ENCODE measurements at regions not wholly inside any gene's neighbourhood (a gene's known extent, or its start where the extent isn't known, plus 50 kb on each side); places are given as distances from the start of the nearest gene placed in this dataset.

- intact Hi-C loops (cut with DNase I; ENCODE audit: low total_unique reads) = no loop called here
- TF ChIP-seq POLR2A (IDR thresholded peaks at IDR 0.05) (no peak), EP300 (IDR thresholded peaks at IDR 0.05) (no peak)
- no peak overlapping the region for H3K27ac ChIP-seq
- no peak for DNase-seq
- H3K9me3 ChIP-seq = no peaks in the 10 kb centered on the region
- WGBS, 5 donors = 28 to 53% (median 50%) methylated on average over 3 of the region's 3 CpGs
- no peak overlapping the region for H3K4me3 ChIP-seq
- H3K27me3 ChIP-seq = no peaks in the 10 kb centered on the region
- no peaks in the 10 kb centered on the region for H3K4me1 ChIP-seq
- H3K36me3 ChIP-seq = no peaks in the 10 kb centered on the region
Measured at GRCh38 chr1:115912116-115912515, 64.2 kb upstream of the SLC22A15 start.

GRCh38 chr1:115922801-115923200 lies 53.5 kb upstream of the SLC22A15 start:
- Histone ChIP-seq H3K27ac (no peak overlapping the region), H3K9me3 (no peaks in the 10 kb centered on the region), H3K4me1 (peaks cover 0 to 8% (median 0%) of the 10 kb centered on the region in 4 donors), H3K36me3 (no peaks in the 10 kb centered on the region), H3K27me3 (no peaks in the 10 kb centered on the region), H3K4me3 (no peak overlapping the region)
- DNase-seq = no peak
- 67 to 86% (median 75%) methylated on average over 6 of the region's 6 CpGs for WGBS, 5 donors
- intact Hi-C loops (cut with DNase I; ENCODE audit: low total_unique reads) = no loop called here
- no peak for TF ChIP-seq EP300 (IDR thresholded peaks at IDR 0.05)
- no peak for TF ChIP-seq CTCF (IDR thresholded peaks at IDR 0.05)
- no peak for TF ChIP-seq POLR2A (IDR thresholded peaks at IDR 0.05)
- TF ChIP-seq POLR2AphosphoS5 (IDR thresholded peaks at IDR 0.05) = no peak

- Histone ChIP-seq H3K27me3 (no peaks in the 10 kb centered on the region), H3K4me3 (no peak overlapping the region), H3K9me3 (no peaks in the 10 kb centered on the region), H3K27ac (no peak overlapping the region), H3K4me1 (peaks cover 0 to 9% (median 0%) of the 10 kb centered on the region in 4 donors), H3K36me3 (no peaks in the 10 kb centered on the region)
- WGBS, 5 donors = 59 to 67% (median 61%) methylated on average over 5 of the region's 5 CpGs
- DNase-seq = no peak
- TF ChIP-seq POLR2AphosphoS5 (IDR thresholded peaks at IDR 0.05) (no peak), EP300 (IDR thresholded peaks at IDR 0.05) (no peak), POLR2A (IDR thresholded peaks at IDR 0.05) (no peak), CTCF (IDR thresholded peaks at IDR 0.05) (no peak)
- intact Hi-C loops (cut with DNase I; ENCODE audit: low total_unique reads) = no loop called here
Measured at GRCh38 chr1:115924770-115925169, 51.5 kb upstream of the SLC22A15 start.

- 66 to 91% (median 86%) methylated on average over 6 of the region's 6 CpGs for WGBS, 5 donors
- H3K4me3 ChIP-seq = no peak overlapping the region
- H3K27ac ChIP-seq = no peak overlapping the region
- peaks cover 0 to 13% (median 0%) of the 10 kb centered on the region in 4 donors for H3K4me1 ChIP-seq
- no peaks in the 10 kb centered on the region for H3K9me3 ChIP-seq
- intact Hi-C loops (cut with DNase I; ENCODE audit: low total_unique reads) = no loop called here
- DNase-seq = no peak
- no peaks in the 10 kb centered on the region for H3K27me3 ChIP-seq
- H3K36me3 ChIP-seq = no peaks in the 10 kb centered on the region
- no peak for TF ChIP-seq CTCF (IDR thresholded peaks at IDR 0.05)
- no peak for TF ChIP-seq EP300 (IDR thresholded peaks at IDR 0.05)
Measured at GRCh38 chr1:115925467-115925866, 50.8 kb upstream of the SLC22A15 start.

Small RNA genes in the stretch of these regions (small RNA-seq; reads per million reads assigned to genes)
- gene AL357137.1 = 0 reads per million in 4 donors
